GM18499 (cell line): ENCODE measurements at regions not wholly inside any gene's neighbourhood (a gene's known extent, or its start where the extent isn't known, plus 50 kb on each side); places are given as distances from the start of the nearest gene placed in this dataset.
"Not testable (repeated sequence)": the region's sequence is repeated elsewhere in the genome, so short reads cannot be mapped to it uniquely, and the experiment has no call there.

Experiments
- ATAC-seq: cut with Tn5 transposase; IDR thresholded peaks from one replicate; pipeline ENCODE4 v1.9.1; 2021; ENCODE audit warnings: moderate number of reproducible peaks; ENCODE audit not compliant: insufficient read depth, unreplicated experiment

DNA sequence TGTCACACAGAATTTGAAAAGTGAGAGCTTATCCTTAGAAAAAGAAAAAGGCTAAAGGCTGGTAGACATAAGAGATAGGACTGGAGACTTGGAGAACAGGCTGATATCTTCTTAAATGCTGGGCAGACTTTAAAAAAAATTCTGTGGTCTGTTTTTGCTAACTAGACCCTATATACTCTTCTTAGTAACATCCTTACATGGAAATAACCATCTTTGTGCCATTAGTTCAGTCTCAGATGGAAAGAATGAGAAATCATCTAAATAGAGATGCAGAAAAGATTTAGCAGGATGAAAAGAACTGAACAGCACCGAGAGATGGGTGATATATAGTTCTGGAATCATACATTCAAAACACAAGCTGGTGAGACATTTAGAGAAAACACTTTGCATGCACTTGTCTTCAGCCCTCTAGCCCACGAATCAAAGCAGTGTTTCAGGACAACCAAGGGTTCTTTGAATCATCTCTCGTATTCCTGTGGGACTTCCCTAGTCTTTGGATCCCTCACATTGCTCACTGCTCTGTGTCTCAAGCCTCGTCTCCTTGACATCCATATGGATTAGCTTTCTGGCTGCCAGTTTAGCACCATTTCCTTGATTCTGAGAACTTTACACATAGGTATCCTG is 93.0 kb upstream of the LYSMD4 start:
- no peak for ATAC-seq

DNA sequence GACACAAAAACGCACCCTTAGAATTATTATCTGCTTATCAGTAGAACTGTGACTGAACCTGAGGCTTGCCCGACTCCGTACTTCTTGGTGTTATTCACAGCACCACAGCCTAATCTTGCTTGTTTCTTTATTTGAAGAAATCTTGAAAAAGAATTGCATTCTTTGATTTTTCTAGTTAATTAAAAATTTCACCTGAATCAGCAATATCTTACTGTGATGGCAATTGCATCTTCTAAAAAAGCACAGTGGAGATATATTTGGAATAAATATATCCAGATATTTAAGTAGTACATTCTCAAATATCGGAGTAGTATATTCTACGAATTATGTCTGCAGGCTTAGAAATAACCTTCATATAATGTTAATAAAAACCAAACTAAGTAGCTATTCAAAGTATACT is 90.1 kb upstream of the LYSMD4 start:
- ATAC-seq: no peak

DNA sequence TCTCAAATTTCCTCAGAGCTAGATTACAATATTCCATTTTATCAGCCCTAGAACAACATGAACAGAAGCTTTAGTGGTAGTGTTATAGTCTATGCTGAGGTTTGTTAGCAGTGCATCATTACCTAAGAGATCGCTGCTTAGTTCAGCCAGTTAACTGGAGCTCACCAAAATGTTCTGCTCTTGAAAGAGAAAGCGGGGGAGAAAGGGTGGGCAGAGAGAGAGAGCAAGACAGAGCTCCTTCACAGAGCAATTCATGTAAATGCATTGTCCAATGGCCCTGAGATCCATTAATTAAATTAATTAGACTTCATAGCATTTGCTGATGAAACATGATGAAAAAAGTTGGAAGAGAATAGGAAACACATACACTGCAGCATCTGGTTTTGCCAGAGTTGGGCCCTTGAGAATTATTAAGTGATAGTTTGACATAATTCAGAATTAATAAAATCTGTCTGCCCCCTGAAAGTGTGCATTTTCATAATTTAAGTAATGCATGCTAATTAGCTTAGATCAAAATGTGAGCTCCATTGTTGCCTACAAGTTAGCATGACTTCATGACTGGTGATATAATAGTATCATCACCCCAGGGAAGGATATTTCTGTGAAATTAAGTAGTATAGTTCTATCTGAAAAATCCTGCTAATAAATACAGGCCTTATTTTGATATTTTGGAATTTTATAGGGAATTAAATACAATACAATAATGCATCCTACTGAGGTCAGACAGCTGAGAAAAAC is 86.9 kb upstream of the LYSMD4 start:
- no peak for ATAC-seq

DNA sequence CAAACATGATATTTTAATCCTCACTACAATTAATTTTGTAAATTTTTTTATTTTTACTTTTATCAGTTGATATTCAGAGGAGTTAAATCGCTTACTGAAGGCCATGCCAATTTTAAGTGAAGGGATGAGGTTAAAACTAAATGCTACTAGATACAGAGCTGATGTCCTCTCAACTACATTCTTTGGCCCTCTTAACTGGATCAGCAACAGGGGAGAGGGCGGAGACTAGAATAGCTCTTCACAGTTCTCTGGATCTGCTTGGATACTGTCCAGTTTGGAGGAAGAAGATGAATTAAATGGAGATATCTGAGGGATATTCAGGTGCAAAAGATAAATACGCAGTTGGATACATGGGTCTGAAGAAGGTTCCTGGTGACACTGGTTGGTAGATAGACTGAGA is 85.6 kb upstream of the LYSMD4 start:
- no peak for ATAC-seq

DNA sequence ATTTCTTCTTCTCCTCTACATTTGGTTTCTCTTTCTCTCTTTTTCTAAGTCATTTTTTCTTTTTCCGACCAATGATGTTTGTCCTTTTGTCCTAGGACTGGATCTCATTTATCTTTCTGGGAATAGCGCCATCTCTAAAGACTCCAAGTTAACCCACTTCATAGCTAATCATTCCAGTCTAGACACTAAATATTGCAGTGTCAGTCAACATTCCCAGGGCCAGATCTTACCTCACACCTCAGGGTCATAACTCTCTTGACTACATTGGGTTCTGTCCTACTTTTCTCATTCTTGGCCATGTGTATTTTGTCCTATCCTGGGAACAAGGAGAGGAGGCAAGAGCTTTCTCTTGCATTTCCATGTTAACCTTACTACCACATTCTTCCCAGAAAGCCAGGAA is 83.6 kb upstream of the LYSMD4 start:
- not testable (repeated sequence) for ATAC-seq

DNA sequence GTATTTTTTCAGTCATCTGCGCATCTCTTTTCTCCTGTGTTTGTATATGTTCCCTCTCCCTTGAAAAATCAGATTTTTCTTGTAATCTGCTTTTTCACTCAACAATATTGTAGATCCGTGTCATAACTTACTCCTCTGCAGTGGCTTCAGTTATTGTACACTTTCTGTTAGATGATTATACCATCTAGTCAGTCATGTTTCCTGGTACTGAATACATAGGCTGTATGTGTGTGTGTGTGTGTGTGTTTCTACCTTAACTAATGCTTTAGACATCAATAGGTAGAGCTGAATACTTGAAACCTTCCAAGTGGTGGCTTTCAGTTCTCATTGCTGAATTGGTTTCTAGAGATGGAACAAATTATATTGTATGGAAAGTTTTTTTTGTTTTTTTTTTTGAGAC is 77.4 kb upstream of the LYSMD4 start:
- ATAC-seq: not testable (repeated sequence)

DNA sequence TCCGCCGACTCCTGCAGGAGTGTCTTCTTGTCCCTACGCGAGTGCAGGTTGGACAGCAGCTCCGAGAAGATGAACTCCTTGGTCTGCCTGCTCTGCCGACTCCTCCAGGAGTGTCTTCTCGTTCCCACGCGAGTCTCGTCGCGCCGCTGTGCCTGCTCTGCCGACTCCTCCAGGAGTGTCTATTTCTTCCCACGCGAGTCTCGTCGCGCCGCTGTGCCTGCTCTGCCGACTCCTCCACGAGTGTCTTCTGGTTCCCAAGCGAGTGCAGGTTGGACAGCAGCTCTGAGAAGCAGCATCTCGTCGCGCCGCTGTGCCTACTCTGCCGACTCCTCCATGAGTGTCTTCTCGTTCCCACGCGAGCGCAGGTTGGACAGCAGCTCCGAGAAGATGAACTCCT is 66.6 kb upstream of the LYSMD4 start:
- ATAC-seq: not testable (repeated sequence)

DNA sequence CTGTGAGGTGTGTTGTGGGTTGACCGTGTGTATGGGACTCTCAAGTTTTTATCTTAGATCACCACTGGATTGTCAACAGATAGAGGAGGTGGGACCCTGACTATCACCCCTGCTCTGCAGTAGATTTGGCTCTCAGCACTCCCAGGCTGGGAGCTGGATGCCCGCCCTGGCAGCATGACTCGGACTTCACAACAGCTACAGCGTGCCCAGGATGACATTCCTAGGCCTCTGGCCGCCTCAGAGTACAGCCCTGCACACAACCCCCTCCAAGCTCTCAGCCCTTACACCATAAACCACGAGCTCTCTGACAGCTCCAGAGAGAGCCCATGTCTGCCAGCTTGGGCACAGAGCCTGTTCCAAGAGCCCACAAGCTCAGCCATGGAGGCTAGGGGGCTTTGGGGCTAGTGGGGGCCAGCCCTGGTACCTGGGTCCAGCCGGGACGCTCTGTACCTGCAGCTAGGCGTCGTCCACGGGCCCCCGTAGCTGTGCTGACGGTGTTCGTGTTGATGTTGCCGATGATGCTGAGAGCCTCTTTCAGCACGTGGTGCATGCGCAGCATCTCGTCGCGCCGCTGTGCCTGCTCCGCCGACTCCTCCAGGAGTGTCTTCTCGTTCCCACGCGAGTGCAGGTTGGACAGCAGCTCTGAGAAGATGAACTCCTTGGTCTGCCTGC is 66.1 kb upstream of the LYSMD4 start:
- not testable (repeated sequence) for ATAC-seq

DNA sequence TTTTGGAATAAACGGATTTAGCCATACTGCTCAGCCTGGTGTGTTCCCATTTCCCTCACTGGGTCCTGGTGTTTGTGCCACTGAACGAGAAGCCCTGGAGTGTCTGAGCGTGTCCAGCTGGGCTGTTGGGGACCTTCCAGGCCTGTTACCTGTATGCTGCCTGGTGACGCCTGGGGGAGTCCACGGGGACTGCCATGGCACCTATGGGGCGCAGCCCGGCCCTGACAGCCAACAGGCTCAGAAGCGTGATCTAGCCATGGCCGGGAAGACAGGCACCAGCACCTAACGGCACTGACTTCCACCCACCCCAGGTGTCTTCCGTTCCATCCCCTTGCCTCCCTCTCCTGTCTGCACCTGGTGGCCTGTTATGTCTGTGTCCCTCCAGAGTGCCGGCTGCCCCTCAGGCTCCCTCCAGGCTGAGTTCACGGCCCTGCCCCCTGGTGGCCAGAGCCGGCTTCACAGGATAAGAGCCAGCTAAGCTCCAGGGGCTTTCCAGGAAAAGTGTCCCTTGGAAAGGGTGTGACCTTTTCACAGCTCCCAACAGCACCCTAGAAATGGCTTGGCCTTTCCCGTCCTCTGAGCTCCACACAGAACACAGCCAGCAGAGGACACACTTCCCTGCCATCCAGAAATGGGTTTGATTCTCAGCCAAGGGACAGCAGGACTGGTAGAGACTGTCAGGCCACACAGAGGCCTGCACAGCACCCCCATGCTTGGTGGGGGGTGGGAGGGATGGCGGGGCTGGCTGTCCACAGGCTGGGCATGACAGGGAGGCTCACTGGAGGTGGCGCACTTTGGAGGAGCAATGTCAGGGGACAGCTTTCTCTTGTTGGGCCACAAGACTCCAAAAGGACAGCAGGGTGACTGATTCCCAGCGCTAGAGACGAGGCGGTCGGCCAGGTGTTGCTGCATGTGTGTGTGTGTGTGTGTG is 64.0 kb upstream of the LYSMD4 start:
- not testable (repeated sequence) for ATAC-seq

DNA sequence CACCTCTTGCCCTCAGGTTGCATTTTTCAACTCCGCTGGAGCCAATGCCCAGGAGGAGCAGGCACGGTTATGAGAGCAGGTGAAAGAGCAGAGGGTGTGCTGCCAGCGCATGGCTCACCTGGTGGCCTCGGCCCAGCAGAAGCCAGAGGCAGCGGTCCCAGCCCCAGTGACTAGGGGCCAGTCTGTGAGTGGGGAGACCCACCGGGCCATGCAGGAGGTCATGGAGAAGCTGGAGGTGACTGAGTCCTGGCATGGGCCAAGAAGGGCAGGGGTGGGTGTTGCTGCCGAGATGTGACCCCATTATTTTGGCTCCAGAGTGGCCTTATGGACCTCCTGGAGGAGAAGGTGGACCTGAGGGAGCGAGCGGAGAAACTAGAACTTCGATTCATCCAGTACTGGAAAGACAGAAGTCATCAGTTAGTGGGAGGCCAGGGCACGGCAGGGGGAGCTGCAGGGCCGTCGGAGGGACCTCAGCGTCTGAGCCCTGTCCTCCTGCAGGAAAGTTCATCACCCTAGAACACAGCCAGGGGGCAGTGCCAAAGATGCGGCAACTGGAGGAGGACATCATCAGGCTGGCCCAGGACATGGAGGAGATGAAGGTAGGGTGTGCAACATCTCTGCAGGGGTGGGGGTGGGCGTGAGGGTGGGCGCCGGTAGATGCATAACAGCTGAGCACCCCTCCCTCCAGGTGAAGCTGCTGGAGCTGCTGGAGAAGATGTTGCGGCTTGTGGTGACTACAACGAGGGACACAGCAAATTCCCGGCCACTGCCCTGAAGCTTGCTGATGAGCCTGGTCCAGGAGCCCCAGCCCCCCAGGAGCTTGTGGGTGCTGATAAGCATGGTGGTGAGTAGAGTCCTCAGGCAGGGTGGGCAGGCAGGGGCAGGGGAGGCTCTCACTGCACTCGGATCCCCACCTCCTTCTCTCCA is 58.9 kb upstream of the LYSMD4 start:
- ATAC-seq: not testable (repeated sequence)

DNA sequence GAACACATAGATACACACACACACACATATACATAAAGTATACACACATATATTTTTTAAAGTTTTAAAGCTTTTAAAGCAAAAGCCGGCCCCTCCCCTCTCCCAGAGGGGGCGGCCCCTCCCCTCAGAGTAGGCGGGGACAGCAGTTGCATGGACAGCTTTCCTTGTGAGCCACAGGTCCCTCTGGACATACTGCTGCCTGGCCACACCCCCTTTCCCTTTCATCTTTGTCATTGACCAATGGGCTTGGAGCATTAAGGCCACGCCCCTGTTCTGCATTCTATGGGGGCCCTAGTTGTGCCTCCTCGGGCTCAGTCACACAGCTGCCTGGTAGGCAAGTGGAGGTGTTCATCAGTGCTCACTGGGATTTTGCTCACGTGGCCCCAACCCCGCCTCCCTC is 57.5 kb upstream of the LYSMD4 start:
- not testable (repeated sequence) for ATAC-seq

DNA sequence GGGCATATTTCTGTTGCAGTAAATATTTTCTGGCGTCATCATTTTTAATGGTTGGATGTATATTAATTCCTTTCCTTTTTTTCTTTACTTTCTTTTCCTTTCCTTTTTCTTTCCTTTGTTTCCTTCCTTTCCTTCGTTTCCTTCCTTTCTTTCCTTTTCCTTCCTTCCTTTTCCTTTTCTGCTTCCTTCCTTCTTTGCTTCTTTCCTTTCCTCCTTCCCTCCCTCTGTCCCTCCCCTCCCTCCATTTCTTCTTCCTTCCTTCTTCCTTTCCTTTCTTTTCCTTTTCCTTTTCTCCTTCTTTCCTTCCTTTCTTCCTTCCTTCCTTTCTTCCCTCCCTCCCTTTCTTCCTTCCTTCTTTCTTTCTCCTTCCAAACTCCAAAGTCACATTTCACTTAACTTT is 54.9 kb upstream of the LYSMD4 start:
- no peak for ATAC-seq

DNA sequence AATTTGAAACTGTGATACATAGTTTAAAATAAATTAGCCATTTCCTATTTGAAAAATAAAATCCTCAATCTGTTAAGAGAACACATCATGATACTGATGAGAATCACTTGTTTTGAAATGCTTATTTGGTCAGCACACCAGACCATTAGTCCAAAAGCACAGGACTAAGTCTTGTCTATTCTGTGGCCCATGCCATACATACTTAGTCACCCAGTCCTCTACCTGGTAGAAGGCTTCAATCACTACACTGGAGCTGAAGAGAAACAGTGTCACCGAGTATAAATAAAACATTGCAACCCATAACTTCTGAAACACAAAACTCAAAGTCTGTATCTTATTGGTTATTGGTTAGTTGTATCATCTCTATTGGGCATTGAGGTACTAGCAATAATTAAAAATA is 51.6 kb upstream of the LYSMD4 start:
- ATAC-seq: not testable (repeated sequence)

DNA sequence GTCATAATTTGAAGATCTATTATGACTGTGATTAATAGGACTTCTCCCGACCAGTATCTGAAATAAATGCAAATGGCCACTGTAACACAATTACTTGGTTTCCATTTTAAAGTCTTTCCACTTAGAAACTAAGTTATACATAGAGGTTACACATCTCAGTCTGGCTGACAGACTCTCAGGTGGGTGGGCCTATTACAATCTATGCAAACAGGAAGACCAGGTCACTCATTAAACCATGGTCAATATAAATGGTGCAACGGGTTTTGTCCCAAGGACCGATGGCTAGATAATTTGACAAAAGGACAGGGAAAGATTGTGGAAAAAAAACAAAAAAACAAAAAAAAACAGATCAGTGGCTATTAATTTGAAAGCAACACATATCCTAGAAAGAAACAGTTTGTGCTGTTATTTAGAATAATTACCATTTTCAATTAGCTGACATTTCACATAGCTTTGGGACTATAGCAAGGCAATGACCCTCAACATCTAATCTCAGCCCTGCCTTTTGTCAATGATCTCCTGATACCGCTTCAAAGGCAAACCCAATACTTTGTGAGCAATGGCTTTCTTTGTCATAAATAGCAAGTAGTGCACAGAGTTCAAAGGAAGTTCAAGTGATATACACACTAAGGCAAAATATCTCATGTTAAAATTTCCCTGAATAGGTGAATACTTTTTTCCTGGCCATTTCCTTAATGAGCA is 50.8 kb upstream of the LYSMD4 start:
- ATAC-seq: not testable (repeated sequence)
